Heart right ventricle (tissue), 16 donors: ENCODE measurements at regions not wholly inside any gene's neighbourhood (a gene's known extent, or its start where the extent isn't known, plus 50 kb on each side); places are given as distances from the start of the nearest gene placed in this dataset.

ENCODE experiments used
- ATAC-seq, 8 donors: fragments of 200-7000 bp; cut with Tn5 transposase; one replicate each; pipeline ENCODE4 v1.9.1; 2020; ENCODE audit warnings: mild to moderate bottlenecking in 8 of 8, moderate library complexity in 8 of 8, moderate number of reproducible peaks in 1 of 8
- DNase-seq, 2 donors: peaks; one replicate each; pipeline ENCODE4 v3.0.0-alpha.2; 2020
- H3K27ac ChIP-seq, 10 donors: fragments of 200-600 bp; sonication (generic) in 2 of 10; one replicate each; pipeline versions ENCODE4 v1.5.0 to v1.8.0; 2020 to 2022; ENCODE audit warnings: mild to moderate bottlenecking in 3 of 10
- H3K27me3 ChIP-seq, 7 donors: fragments of 200-600 bp; one replicate each; pipeline ENCODE4 v1.8.0; 2021 to 2022; ENCODE audit warnings: mild to moderate bottlenecking in 2 of 7
- H3K36me3 ChIP-seq, 9 donors: fragments of 200-600 bp; sonication (generic) in 1 of 9; one replicate each; pipeline versions ENCODE4 v1.5.0 to v1.8.0; 2020 to 2022; ENCODE audit warnings: mild to moderate bottlenecking in 2 of 9
- H3K4me1 ChIP-seq, 9 donors: fragments of 200-600 bp; sonication (generic) in 1 of 9; one replicate each; pipeline versions ENCODE4 v1.5.0 to v1.8.0; 2020 to 2022; ENCODE audit warnings: mild to moderate bottlenecking in 4 of 9
- H3K4me3 ChIP-seq, 10 donors: fragments of 200-600 bp; sonication (generic) in 2 of 10; one replicate each; pipeline versions ENCODE4 v1.5.0 to v1.8.0; 2020 to 2022; ENCODE audit warnings: mild to moderate bottlenecking in 7 of 10, moderate library complexity in 2 of 10
- H3K9me3 ChIP-seq, 11 donors: fragments of 200-600 bp in 10 of 11; sonication (generic) in 2 of 11; one replicate each; pipeline versions ENCODE4 v1.5.0 to v1.8.0; 2013 to 2022; ENCODE audit warnings: mild to moderate bottlenecking in 2 of 11, control low read depth in 1 of 11, moderate library complexity in 1 of 11
- WGBS, 2 donors: extraction: QIAGEN DNeasy Blood & Tissue Kit; methylation state at CpG; one replicate each; pipeline ENCODE4 v1.1.7; 2013; ENCODE audit warnings: inconsistent platforms in 1 of 2; 5-methylcytosine and 5-hydroxymethylcytosine counted together
- intact Hi-C, 10 donors: fragments of 100-400 bp; cut with DNase I; formaldehyde crosslinking; loops; one replicate each; pipeline versions ENCODE4 v1.11.1 to v1.14.2; 2022
- TF ChIP-seq, protein P1 (sequence below), 9 donors: fragments of 200-600 bp; sonication (generic) in 2 of 9; IDR thresholded peaks; one replicate each; pipeline versions ENCODE4 v1.5.0 to v1.8.0; 2021 to 2022; ENCODE audit warnings: antibody characterized with exemption in 9 of 9, mild to moderate bottlenecking in 5 of 9, moderate library complexity in 1 of 9
- donor health status: Arrhythmogenic right ventricular cardiomyopathy.
- donor health status: ischemic (EF 13 %, LVEDD 7.1; RV severe dilation, severe dysfunction).
- donor health status: healthy with polysubstance abuse.
- donor health status: DM: no; HTN: yes; CAD: no.
- donor health status: DM: no; HTN: no; CAD: no.
- donor health status: ischemic (EF 25% LVEDD 6.9; RV normal size, moderate dysfunction).
- donor health status: ischemic (EF 25% LVEDD 5.7; RV mildly dilated, moderate dysfunction).
- donor health status: healthy.
- donor health status: DM: yes; HTN: yes; CAD: no.
- donor health status: Ischemic cardiomyopathy.
- donor health status: ischemic (EF 35%, LVEDD 5.7; RV mildly dilated, moderate dysfunction).
- donor health status: nonischemic (EF 11% LVEDD 7.7; RV severe dilation, severe dysfunction).
- donor health status: DM: yes; HTN: yes; CAD: no.
- donor health status: PGD.
- donor health status: ischemic (EF 29% LVEDD 5.4; RV normal size, mild dysfunction).
- donor health status: nonischemic (EF 23%, LVEDD 6.1; RV moderate dilation, normal function).

DNA sequence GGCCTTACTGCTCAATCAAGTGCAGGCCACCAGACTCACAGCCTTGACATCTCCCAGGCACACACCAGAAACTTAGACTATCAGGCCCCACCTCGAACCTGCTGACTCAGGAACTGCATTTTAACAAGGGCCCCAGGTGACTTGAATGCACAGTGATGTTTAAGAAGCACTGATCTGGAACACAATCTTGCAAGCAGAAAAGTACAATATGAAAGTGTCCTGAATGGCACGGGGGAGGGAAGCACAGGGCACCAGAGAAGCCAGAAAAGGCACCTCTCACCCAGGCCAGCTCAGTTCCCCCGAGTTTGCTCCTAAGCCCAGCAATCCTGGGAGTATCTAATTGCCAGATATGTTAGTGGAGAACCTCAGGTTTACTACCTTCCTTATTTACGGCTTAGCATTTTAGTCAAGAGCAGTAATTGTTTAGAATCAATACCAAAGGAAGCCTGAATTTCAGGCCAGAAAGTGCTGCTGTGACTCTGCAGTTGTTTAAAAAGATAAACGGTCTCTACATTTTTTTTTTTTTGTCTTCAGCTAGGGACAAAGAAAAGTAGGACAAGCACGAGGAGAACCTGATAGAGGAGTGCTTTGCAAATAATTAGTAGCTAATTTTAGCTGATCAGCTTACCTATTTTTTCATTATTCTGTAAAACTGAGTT lies 50.9 kb upstream of the CDC42BPA start:
- H3K27ac ChIP-seq, result no peak overlapping the region
- H3K27me3 ChIP-seq, result no peaks in the 10 kb centered on the region
- H3K9me3 ChIP-seq, result peaks cover 0 to 6% (median 0%) of the 10 kb centered on the region in 11 donors
- WGBS, 2 donors, result 77 to 80% methylated on average over 6 of the region's 6 CpGs
- DNase-seq (no peak), ATAC-seq (no peak)
- H3K36me3 ChIP-seq, result no peaks in the 10 kb centered on the region
- peaks cover 0 to 4% (median 0%) of the 10 kb centered on the region in 9 donors for H3K4me1 ChIP-seq
- TF ChIP-seq, protein P1, sequence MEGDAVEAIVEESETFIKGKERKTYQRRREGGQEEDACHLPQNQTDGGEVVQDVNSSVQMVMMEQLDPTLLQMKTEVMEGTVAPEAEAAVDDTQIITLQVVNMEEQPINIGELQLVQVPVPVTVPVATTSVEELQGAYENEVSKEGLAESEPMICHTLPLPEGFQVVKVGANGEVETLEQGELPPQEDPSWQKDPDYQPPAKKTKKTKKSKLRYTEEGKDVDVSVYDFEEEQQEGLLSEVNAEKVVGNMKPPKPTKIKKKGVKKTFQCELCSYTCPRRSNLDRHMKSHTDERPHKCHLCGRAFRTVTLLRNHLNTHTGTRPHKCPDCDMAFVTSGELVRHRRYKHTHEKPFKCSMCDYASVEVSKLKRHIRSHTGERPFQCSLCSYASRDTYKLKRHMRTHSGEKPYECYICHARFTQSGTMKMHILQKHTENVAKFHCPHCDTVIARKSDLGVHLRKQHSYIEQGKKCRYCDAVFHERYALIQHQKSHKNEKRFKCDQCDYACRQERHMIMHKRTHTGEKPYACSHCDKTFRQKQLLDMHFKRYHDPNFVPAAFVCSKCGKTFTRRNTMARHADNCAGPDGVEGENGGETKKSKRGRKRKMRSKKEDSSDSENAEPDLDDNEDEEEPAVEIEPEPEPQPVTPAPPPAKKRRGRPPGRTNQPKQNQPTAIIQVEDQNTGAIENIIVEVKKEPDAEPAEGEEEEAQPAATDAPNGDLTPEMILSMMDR (IDR thresholded peaks at IDR 0.05), result no peak
- no peak overlapping the region for H3K4me3 ChIP-seq
- intact Hi-C loops, result loop anchor here in 3 of 10 donors (5.0 to 10.0 kb wide), 3 partner anchors 46 to 58 kb away; no protein-coding TSS in a partner anchor
